Left ventricle myocardium superior (tissue), 1 donor: ENCODE measurements at regions not wholly inside any gene's neighbourhood (a gene's known extent, or its start where the extent isn't known, plus 50 kb on each side); places are given as distances from the start of the nearest gene placed in this dataset. TPM values are rescaled to one million over a fixed set of nuclear protein-coding genes. Genes with fewer than 3 reads are reported as not detected.
"Not testable (repeated sequence)": the region's sequence is repeated elsewhere in the genome, so short reads cannot be mapped to it uniquely, and the experiment has no call there.

Source experiments
- ATAC-seq: fragments of 200-7000 bp; cut with Tn5 transposase; one replicate; pipeline ENCODE4 v1.9.1; 2020; ENCODE audit warnings: mild to moderate bottlenecking, moderate library complexity
- DNase-seq: peaks from one replicate; pipeline ENCODE4 v3.0.0-alpha.2; 2020
- intact Hi-C: fragments of 100-400 bp; cut with micrococcal nuclease; formaldehyde crosslinking; loops from one replicate; pipeline ENCODE4 v1.11.0; 2022
- microRNA-seq: library from miRNA; unstranded; fragments of <30 nt; microRNA quantifications from one replicate; pipeline ENCODE4 v1.2.0, GENCODE V29; 2020; ENCODE audit warnings: borderline number of aligned reads
- donor health status: DM: no; HTN: yes; CAD: no; lungs with severe emphysema.

- DNase-seq = no peak
- no peak for ATAC-seq
- intact Hi-C loops = no loop called here
Measured at GRCh38 chr7:93690021-93690420, 115.5 kb upstream of the CALCR start.

GRCh38 chr7:93678185-93678584 is 103.7 kb upstream of the CALCR start:
- no peak for ATAC-seq
- no peak for DNase-seq
- intact Hi-C loops = no loop called here

- ATAC-seq (no peak), DNase-seq (no peak)
- intact Hi-C loops = no loop called here
Measured at GRCh38 chr7:93663561-93664299, 89.2 kb upstream of the CALCR start.

- DNase-seq, intact Hi-C loops, ATAC-seq: not testable (repeated sequence)
Measured at GRCh38 chr7:93658163-93658562, 83.6 kb upstream of the CALCR start.

- intact Hi-C loops = no loop called here
- ATAC-seq (no peak), DNase-seq (no peak)
Measured at GRCh38 chr7:93651603-93652159, 77.2 kb upstream of the CALCR start.

- DNase-seq (no peak), ATAC-seq (no peak)
- intact Hi-C loops = no loop called here
Measured at GRCh38 chr7:93646538-93646937, 72.0 kb upstream of the CALCR start.

- intact Hi-C loops = no loop called here
- DNase-seq (no peak), ATAC-seq (no peak)
Measured at GRCh38 chr7:93636276-93636675, 61.8 kb upstream of the CALCR start.

GRCh38 chr7:93632371-93632770 is 57.8 kb upstream of the CALCR start:
- intact Hi-C loops = no loop called here
- DNase-seq (no peak), ATAC-seq (no peak)

GRCh38 chr7:93629291-93629801 is 54.8 kb upstream of the CALCR start:
- DNase-seq (no peak), ATAC-seq (no peak)
- intact Hi-C loops = no loop called here

- ATAC-seq (no peak), DNase-seq (no peak)
- intact Hi-C loops = no loop called here
Measured at GRCh38 chr7:93626869-93627268, 52.3 kb upstream of the CALCR start.

Small RNAs in the stretch of these regions (microRNA-seq; reads per million reads assigned to microRNA genes)
- gene MIR4652 = not detected
